IPS-15b (cell line): ENCODE measurements at regions not wholly inside any gene's neighbourhood (a gene's known extent, or its start where the extent isn't known, plus 50 kb on each side); places are given as distances from the start of the nearest gene placed in this dataset.

Source experiments
- H3K27me3 ChIP-seq: one replicate; pipeline ENCODE4 v1.6.1; 2013; ENCODE audit warnings: low read length; ENCODE audit not compliant: control insufficient read depth, insufficient read depth
- H3K36me3 ChIP-seq: one replicate; pipeline ENCODE4 v1.6.1; 2013; ENCODE audit warnings: low read length; ENCODE audit not compliant: control insufficient read depth, insufficient read depth
- H3K4me1 ChIP-seq: one replicate; pipeline ENCODE4 v1.6.1; 2013; ENCODE audit warnings: mild to moderate bottlenecking, low read length; ENCODE audit not compliant: control insufficient read depth, insufficient read depth
- H3K4me3 ChIP-seq: one replicate; pipeline ENCODE4 v1.5.1; 2013; ENCODE audit warnings: low read depth, low read length
- H3K9ac ChIP-seq: one replicate; pipeline ENCODE4 v1.6.1; 2013; ENCODE audit warnings: low read depth, mild to moderate bottlenecking, low read length
- H3K9me3 ChIP-seq: one replicate; pipeline ENCODE4 v1.6.1; 2013; ENCODE audit warnings: mild to moderate bottlenecking, low read length; ENCODE audit not compliant: control insufficient read depth, insufficient read depth

- Histone ChIP-seq H3K4me1 (no peaks in the 10 kb centered on the region), H3K4me3 (no peak overlapping the region), H3K27me3 (no peaks in the 10 kb centered on the region), H3K9me3 (no peaks in the 10 kb centered on the region), H3K9ac (no peak overlapping the region), H3K36me3 (no peaks in the 10 kb centered on the region)
These were observed 141.3 kb downstream of the IRX1 start for GRCh38 chr5:3736926-3737325.

GRCh38 chr5:3738919-3739318 is 143.3 kb downstream of the IRX1 start:
- Histone ChIP-seq H3K9me3 (no peaks in the 10 kb centered on the region), H3K36me3 (no peaks in the 10 kb centered on the region), H3K9ac (no peak overlapping the region)

GRCh38 chr5:3740546-3741373 is 145.1 kb downstream of the IRX1 start:
- H3K36me3 ChIP-seq, result no peaks in the 10 kb centered on the region
- H3K9me3 ChIP-seq, result no peaks in the 10 kb centered on the region
- no peaks in the 10 kb centered on the region for H3K4me1 ChIP-seq
- no peaks in the 10 kb centered on the region for H3K27me3 ChIP-seq
- no peak overlapping the region for H3K4me3 ChIP-seq
- H3K9ac ChIP-seq, result no peak overlapping the region

More at GRCh38 chr5:3738919-3739318, 143.3 kb downstream of the IRX1 start:
- Histone ChIP-seq H3K4me1 (no peaks in the 10 kb centered on the region), H3K27me3 (no peaks in the 10 kb centered on the region), H3K4me3 (no peak overlapping the region)

GRCh38 chr5:3741374-3741770 is 145.7 kb downstream of the IRX1 start:
- H3K9ac ChIP-seq, result no peak overlapping the region
- H3K27me3 ChIP-seq, result no peaks in the 10 kb centered on the region
- H3K9me3 ChIP-seq, result no peaks in the 10 kb centered on the region
- no peaks in the 10 kb centered on the region for H3K4me1 ChIP-seq
- H3K4me3 ChIP-seq, result no peak overlapping the region
- H3K36me3 ChIP-seq, result no peaks in the 10 kb centered on the region

GRCh38 chr5:3742750-3743149 is 147.1 kb downstream of the IRX1 start:
- no peaks in the 10 kb centered on the region for H3K36me3 ChIP-seq
- peaks cover 3% of the 10 kb centered on the region for H3K9me3 ChIP-seq
- H3K4me1 ChIP-seq, result no peaks in the 10 kb centered on the region
- no peak overlapping the region for H3K9ac ChIP-seq
- H3K27me3 ChIP-seq, result no peaks in the 10 kb centered on the region
- no peak overlapping the region for H3K4me3 ChIP-seq

GRCh38 chr5:3751846-3752245 is 156.2 kb downstream of the IRX1 start:
- peaks cover 5% of the 10 kb centered on the region for H3K9me3 ChIP-seq
- no peaks in the 10 kb centered on the region for H3K27me3 ChIP-seq
- no peak overlapping the region for H3K4me3 ChIP-seq
- H3K9ac ChIP-seq, result no peak overlapping the region
- H3K36me3 ChIP-seq, result no peaks in the 10 kb centered on the region
- peaks cover 3% of the 10 kb centered on the region for H3K4me1 ChIP-seq

GRCh38 chr5:3778000-3778550 is 182.4 kb downstream of the IRX1 start:
- H3K9ac ChIP-seq, result no peak overlapping the region
- no peaks in the 10 kb centered on the region for H3K36me3 ChIP-seq
- no peaks in the 10 kb centered on the region for H3K4me1 ChIP-seq
- H3K9me3 ChIP-seq, result no peaks in the 10 kb centered on the region
- no peaks in the 10 kb centered on the region for H3K27me3 ChIP-seq
- H3K4me3 ChIP-seq, result no peak overlapping the region

GRCh38 chr5:3778945-3779344 is 183.3 kb downstream of the IRX1 start:
- Histone ChIP-seq H3K4me3 (no peak overlapping the region), H3K4me1 (no peaks in the 10 kb centered on the region), H3K27me3 (no peaks in the 10 kb centered on the region), H3K36me3 (no peaks in the 10 kb centered on the region), H3K9me3 (no peaks in the 10 kb centered on the region), H3K9ac (no peak overlapping the region)

- H3K9me3 ChIP-seq, result no peaks in the 10 kb centered on the region
- no peak overlapping the region for H3K4me3 ChIP-seq
- H3K36me3 ChIP-seq, result no peaks in the 10 kb centered on the region
- no peak overlapping the region for H3K9ac ChIP-seq
- no peaks in the 10 kb centered on the region for H3K4me1 ChIP-seq
- no peaks in the 10 kb centered on the region for H3K27me3 ChIP-seq
These were observed 184.6 kb downstream of the IRX1 start for GRCh38 chr5:3780278-3780677.

GRCh38 chr5:3780907-3781306 is 185.3 kb downstream of the IRX1 start:
- Histone ChIP-seq H3K9ac (no peak overlapping the region), H3K4me3 (no peak overlapping the region), H3K27me3 (no peaks in the 10 kb centered on the region), H3K9me3 (no peaks in the 10 kb centered on the region), H3K4me1 (no peaks in the 10 kb centered on the region), H3K36me3 (no peaks in the 10 kb centered on the region)

GRCh38 chr5:3784854-3785253 is 189.2 kb downstream of the IRX1 start:
- Histone ChIP-seq H3K27me3 (no peaks in the 10 kb centered on the region), H3K4me1 (peaks cover 13% of the 10 kb centered on the region), H3K9me3 (no peaks in the 10 kb centered on the region), H3K36me3 (no peaks in the 10 kb centered on the region), H3K9ac (no peak overlapping the region), H3K4me3 (no peak overlapping the region)

- Histone ChIP-seq H3K4me1 (peaks cover 13% of the 10 kb centered on the region), H3K4me3 (no peak overlapping the region), H3K9ac (no peak overlapping the region), H3K36me3 (no peaks in the 10 kb centered on the region), H3K9me3 (no peaks in the 10 kb centered on the region), H3K27me3 (peaks cover 8% of the 10 kb centered on the region)
These were observed 190.5 kb downstream of the IRX1 start for GRCh38 chr5:3786165-3786564.
